ENCODE measurements at regions not wholly inside any gene's neighbourhood (a gene's known extent, or its start where the extent isn't known, plus 50 kb on each side); places are given as distances from the start of the nearest gene placed in this dataset.

- TF ChIP-seq CTCF (IDR thresholded peaks at IDR 0.05; ENCODE audit: extremely low read depth in 1 of 2, insufficient read depth in 1 of 2, low read depth in 1 of 2, low read length in 2 of 2) (no peak), POLR2A (IDR thresholded peaks at IDR 0.05; ENCODE audit: low read depth, low read length) (no peak), POLR2AphosphoS5 (IDR thresholded peaks at IDR 0.05; ENCODE audit: insufficient read depth, low read depth, low read length) (no peak), MAX (IDR thresholded peaks at IDR 0.05; ENCODE audit: insufficient read depth, insufficient read length) (no peak), EZH2 (IDR thresholded peaks at IDR 0.05; ENCODE audit: borderline replicate concordance, low read depth, low read length, severe bottlenecking) (no peak), FOS (IDR thresholded peaks at IDR 0.05; ENCODE audit: borderline replicate concordance, insufficient read depth, low read length) (no peak), GATA2 (IDR thresholded peaks at IDR 0.05; ENCODE audit: insufficient read depth, insufficient read length, low read depth, low read length) (no peak), MYC (IDR thresholded peaks at IDR 0.05; ENCODE audit: low read depth, low read length) (no peak), JUN (IDR thresholded peaks at IDR 0.05; ENCODE audit: borderline replicate concordance, insufficient read depth, insufficient read length, low read depth) (no peak)
Observed at GRCh38 chr13:54591540-54591939, 1562.9 kb downstream of the OLFM4 start.
